Mesothelial cell of epicardium (in vitro differentiated cells): ENCODE measurements at regions not wholly inside any gene's neighbourhood (a gene's known extent, or its start where the extent isn't known, plus 50 kb on each side); places are given as distances from the start of the nearest gene placed in this dataset.

Experiments
- DNase-seq, 2 experiments: peaks; one replicate each; pipeline ENCODE4 v3.0.0; 2021; ENCODE audit warnings: low spot score in 2 of 2; ENCODE audit not compliant: unreplicated experiment in 2 of 2
- H3K27ac Mint-ChIP-seq: 2 replicates; pipeline ENCODE4 v1.8.0; 2021; ENCODE audit warnings: mixed read lengths
- H3K27me3 Mint-ChIP-seq: 2 replicates; pipeline ENCODE4 v1.8.0; 2021; ENCODE audit warnings: low read depth, mixed read lengths
- H3K36me3 Mint-ChIP-seq: 2 replicates; pipeline ENCODE4 v1.8.0; 2021; ENCODE audit warnings: mixed read lengths
- H3K4me1 Mint-ChIP-seq: 2 replicates; pipeline ENCODE4 v1.8.0; 2021; ENCODE audit warnings: mixed read lengths
- H3K4me3 Mint-ChIP-seq: 2 replicates; pipeline ENCODE4 v1.8.0; 2021; ENCODE audit warnings: mild to moderate bottlenecking, moderate library complexity, mixed read lengths
- H3K9me3 Mint-ChIP-seq: 2 replicates; pipeline ENCODE4 v1.8.0; 2021; ENCODE audit warnings: mixed read lengths
- TF ChIP-seq, protein P1 (sequence below): fragments of 200-600 bp; sonication (generic); IDR thresholded peaks from one replicate; pipeline ENCODE4 v1.5.0; 2021; ENCODE audit warnings: antibody characterized with exemption; ENCODE audit not compliant: unreplicated experiment

GRCh38 chr3:182450942-182451787, 342.1 kb upstream of the ATP11B start:
- DNase-seq = no peak
- TF ChIP-seq, protein P1, sequence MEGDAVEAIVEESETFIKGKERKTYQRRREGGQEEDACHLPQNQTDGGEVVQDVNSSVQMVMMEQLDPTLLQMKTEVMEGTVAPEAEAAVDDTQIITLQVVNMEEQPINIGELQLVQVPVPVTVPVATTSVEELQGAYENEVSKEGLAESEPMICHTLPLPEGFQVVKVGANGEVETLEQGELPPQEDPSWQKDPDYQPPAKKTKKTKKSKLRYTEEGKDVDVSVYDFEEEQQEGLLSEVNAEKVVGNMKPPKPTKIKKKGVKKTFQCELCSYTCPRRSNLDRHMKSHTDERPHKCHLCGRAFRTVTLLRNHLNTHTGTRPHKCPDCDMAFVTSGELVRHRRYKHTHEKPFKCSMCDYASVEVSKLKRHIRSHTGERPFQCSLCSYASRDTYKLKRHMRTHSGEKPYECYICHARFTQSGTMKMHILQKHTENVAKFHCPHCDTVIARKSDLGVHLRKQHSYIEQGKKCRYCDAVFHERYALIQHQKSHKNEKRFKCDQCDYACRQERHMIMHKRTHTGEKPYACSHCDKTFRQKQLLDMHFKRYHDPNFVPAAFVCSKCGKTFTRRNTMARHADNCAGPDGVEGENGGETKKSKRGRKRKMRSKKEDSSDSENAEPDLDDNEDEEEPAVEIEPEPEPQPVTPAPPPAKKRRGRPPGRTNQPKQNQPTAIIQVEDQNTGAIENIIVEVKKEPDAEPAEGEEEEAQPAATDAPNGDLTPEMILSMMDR = no peak
- Mint-ChIP-seq H3K4me3 (no peak overlapping the region), H3K27ac (no peak overlapping the region), H3K36me3 (no peaks in the 10 kb centered on the region), H3K27me3 (no peaks in the 10 kb centered on the region), H3K4me1 (peaks cover 8% of the 10 kb centered on the region), H3K9me3 (peaks cover 14% of the 10 kb centered on the region)

DNA sequence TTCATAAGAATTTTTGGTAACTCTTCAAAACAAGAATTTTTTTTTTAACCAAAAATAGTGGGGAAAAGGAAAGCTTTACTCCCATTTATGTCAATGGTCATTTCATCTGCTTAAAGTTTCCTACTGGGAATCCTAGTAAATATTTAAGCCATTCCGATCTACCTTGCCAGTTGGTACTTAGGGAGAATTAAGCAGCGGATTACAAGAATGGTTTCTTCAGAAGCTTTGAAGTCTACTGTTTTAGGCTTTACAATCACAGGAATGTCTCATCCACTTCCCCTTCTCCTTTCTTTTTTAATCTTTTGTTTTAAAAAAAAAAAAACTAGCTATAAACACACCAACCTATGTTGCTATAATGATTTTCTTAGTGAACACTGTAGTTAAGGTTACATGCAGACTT, 341.4 kb upstream of the ATP11B start:
- H3K9me3 Mint-ChIP-seq = peaks cover 21% of the 10 kb centered on the region
- DNase-seq = no peak
- TF ChIP-seq, protein P1 = no peak
- no peaks in the 10 kb centered on the region for H3K27me3 Mint-ChIP-seq
- H3K4me1 Mint-ChIP-seq = peaks cover 4% of the 10 kb centered on the region
- no peaks in the 10 kb centered on the region for H3K36me3 Mint-ChIP-seq
- no peak overlapping the region for H3K27ac Mint-ChIP-seq
- no peak overlapping the region for H3K4me3 Mint-ChIP-seq

GRCh38 chr3:182455011-182455410, 338.3 kb upstream of the ATP11B start:
- no peak overlapping the region for H3K4me3 Mint-ChIP-seq

GRCh38 chr3:182460303-182460702, 333.0 kb upstream of the ATP11B start:
- H3K4me3 Mint-ChIP-seq = no peak overlapping the region
- TF ChIP-seq, protein P1 = no peak
- H3K27ac Mint-ChIP-seq = no peak overlapping the region
- no peaks in the 10 kb centered on the region for H3K4me1 Mint-ChIP-seq
- no peaks in the 10 kb centered on the region for H3K27me3 Mint-ChIP-seq
- H3K9me3 Mint-ChIP-seq = peaks cover 28% of the 10 kb centered on the region
- H3K36me3 Mint-ChIP-seq = no peaks in the 10 kb centered on the region
- DNase-seq = no peak

More at GRCh38 chr3:182455011-182455410, 338.3 kb upstream of the ATP11B start:
- Mint-ChIP-seq H3K27ac (no peak overlapping the region), H3K9me3 (peaks cover 21% of the 10 kb centered on the region), H3K36me3 (no peaks in the 10 kb centered on the region), H3K27me3 (no peaks in the 10 kb centered on the region), H3K4me1 (peaks cover 2% of the 10 kb centered on the region)
- TF ChIP-seq, protein P1 = no peak
- DNase-seq = no peak

GRCh38 chr3:182462152-182462551, 331.2 kb upstream of the ATP11B start:
- no peaks in the 10 kb centered on the region for H3K36me3 Mint-ChIP-seq
- H3K4me3 Mint-ChIP-seq = no peak overlapping the region
- TF ChIP-seq, protein P1 = no peak
- H3K4me1 Mint-ChIP-seq = no peaks in the 10 kb centered on the region
- no peak overlapping the region for H3K27ac Mint-ChIP-seq
- peaks cover 13% of the 10 kb centered on the region for H3K9me3 Mint-ChIP-seq
- no peak for DNase-seq
- no peaks in the 10 kb centered on the region for H3K27me3 Mint-ChIP-seq
